ENCODE measurements at regions not wholly inside any gene's neighbourhood (a gene's known extent, or its start where the extent isn't known, plus 50 kb on each side); places are given as distances from the start of the nearest gene placed in this dataset.

- no peak overlapping the region for H3K4me2 ChIP-seq (ENCODE audit: extremely low read depth, insufficient read depth, low read length)
- no peak overlapping the region for H2AFZ ChIP-seq (ENCODE audit: low read length)
- no peak overlapping the region for H3K27ac ChIP-seq (ENCODE audit: insufficient read depth, low read length)
- no peak for TF ChIP-seq CTCF (conservative IDR thresholded peaks at IDR 0.05 in 1 of 2, IDR thresholded peaks at IDR 0.05 in 1 of 2; ENCODE audit: low read depth in 1 of 2, low read length in 2 of 2)
- no peak for TF ChIP-seq EZH2 (IDR thresholded peaks at IDR 0.05; ENCODE audit: low read length, missing control alignments)
- H3K79me2 ChIP-seq (ENCODE audit: control insufficient read depth, insufficient read depth, low read length) = no peaks in the 10 kb centered on the region
- H4K20me1 ChIP-seq (ENCODE audit: control insufficient read depth, extremely low read depth, insufficient read depth, low read length) = no peaks in the 10 kb centered on the region
- no peaks in the 10 kb centered on the region for H3K27me3 ChIP-seq (ENCODE audit: control insufficient read depth, insufficient read depth, low read length)
- DNase-seq (ENCODE audit: low read depth in 2 of 2) = no peak
- no peaks in the 10 kb centered on the region for H3K36me3 ChIP-seq (ENCODE audit: control insufficient read depth, insufficient read depth, low read length)
- H3K4me3 ChIP-seq (replicated peaks in 1 of 4; ENCODE audit: control extremely low read depth in 1 of 4, insufficient read depth in 1 of 4, low read depth in 3 of 4, low read length in 4 of 4) = no peak overlapping the region
- no peak overlapping the region for H3K9ac ChIP-seq (ENCODE audit: insufficient read depth, low read length)
- no peaks in the 10 kb centered on the region for H3K4me1 ChIP-seq (ENCODE audit: control insufficient read depth, extremely low read depth, insufficient read depth, low read length)
- H3K9me3 ChIP-seq (ENCODE audit: control insufficient read depth, insufficient read depth, low read depth, low read length) = no peaks in the 10 kb centered on the region
Observed at GRCh38 chr4:23392860-23393458, 496.9 kb downstream of the PPARGC1A start.

GRCh38 chr4:23390246-23390645 lies 499.6 kb downstream of the PPARGC1A start:
- DNase-seq (ENCODE audit: low read depth in 2 of 2) = no peak
- H3K4me2 ChIP-seq (ENCODE audit: extremely low read depth, insufficient read depth, low read length) = no peak overlapping the region
- no peaks in the 10 kb centered on the region for H4K20me1 ChIP-seq (ENCODE audit: control insufficient read depth, extremely low read depth, insufficient read depth, low read length)
- no peaks in the 10 kb centered on the region for H3K4me1 ChIP-seq (ENCODE audit: control insufficient read depth, extremely low read depth, insufficient read depth, low read length)
- H3K9me3 ChIP-seq (ENCODE audit: control insufficient read depth, insufficient read depth, low read depth, low read length) = no peaks in the 10 kb centered on the region
- H3K79me2 ChIP-seq (ENCODE audit: control insufficient read depth, insufficient read depth, low read length) = no peaks in the 10 kb centered on the region
- H2AFZ ChIP-seq (ENCODE audit: low read length) = no peak overlapping the region
- no peaks in the 10 kb centered on the region for H3K36me3 ChIP-seq (ENCODE audit: control insufficient read depth, insufficient read depth, low read length)
- H3K27ac ChIP-seq (ENCODE audit: insufficient read depth, low read length) = no peak overlapping the region
- TF ChIP-seq EZH2 (IDR thresholded peaks at IDR 0.05; ENCODE audit: low read length, missing control alignments) (no peak), CTCF (conservative IDR thresholded peaks at IDR 0.05 in 1 of 2, IDR thresholded peaks at IDR 0.05 in 1 of 2; ENCODE audit: low read depth in 1 of 2, low read length in 2 of 2) (no peak)
- H3K27me3 ChIP-seq (ENCODE audit: control insufficient read depth, insufficient read depth, low read length) = no peaks in the 10 kb centered on the region
- no peak overlapping the region for H3K4me3 ChIP-seq (replicated peaks in 1 of 4; ENCODE audit: control extremely low read depth in 1 of 4, insufficient read depth in 1 of 4, low read depth in 3 of 4, low read length in 4 of 4)
- no peak overlapping the region for H3K9ac ChIP-seq (ENCODE audit: insufficient read depth, low read length)

- TF ChIP-seq CTCF (conservative IDR thresholded peaks at IDR 0.05 in 1 of 2, IDR thresholded peaks at IDR 0.05 in 1 of 2; ENCODE audit: low read depth in 1 of 2, low read length in 2 of 2) (no peak), EZH2 (IDR thresholded peaks at IDR 0.05; ENCODE audit: low read length, missing control alignments) (no peak)
- Histone ChIP-seq H3K9me3 (ENCODE audit: control insufficient read depth, insufficient read depth, low read depth, low read length) (no peaks in the 10 kb centered on the region), H3K27ac (ENCODE audit: insufficient read depth, low read length) (no peak overlapping the region), H3K9ac (ENCODE audit: insufficient read depth, low read length) (no peak overlapping the region), H3K4me3 (replicated peaks in 1 of 4; ENCODE audit: control extremely low read depth in 1 of 4, insufficient read depth in 1 of 4, low read depth in 3 of 4, low read length in 4 of 4) (no peak overlapping the region), H3K4me2 (ENCODE audit: extremely low read depth, insufficient read depth, low read length) (no peak overlapping the region), H3K36me3 (ENCODE audit: control insufficient read depth, insufficient read depth, low read length) (no peaks in the 10 kb centered on the region), H3K79me2 (ENCODE audit: control insufficient read depth, insufficient read depth, low read length) (no peaks in the 10 kb centered on the region), H3K4me1 (ENCODE audit: control insufficient read depth, extremely low read depth, insufficient read depth, low read length) (no peaks in the 10 kb centered on the region), H3K27me3 (ENCODE audit: control insufficient read depth, insufficient read depth, low read length) (no peaks in the 10 kb centered on the region), H4K20me1 (ENCODE audit: control insufficient read depth, extremely low read depth, insufficient read depth, low read length) (no peaks in the 10 kb centered on the region), H2AFZ (ENCODE audit: low read length) (no peak overlapping the region)
- DNase-seq (ENCODE audit: low read depth in 2 of 2) = no peak
Observed at GRCh38 chr4:23388699-23389395, 501.0 kb downstream of the PPARGC1A start.

All from fibroblast of lung (primary cell).